ENCODE measurements at regions not wholly inside any gene's neighbourhood (a gene's known extent, or its start where the extent isn't known, plus 50 kb on each side); places are given as distances from the start of the nearest gene placed in this dataset.

GRCh38 chr2:160794926-160795325 is 301.3 kb upstream of the RBMS1 start:
- TF ChIP-seq CHD4 (IDR thresholded peaks at IDR 0.05; ENCODE audit: borderline replicate concordance) = no peak
- TF ChIP-seq HOXB13 (CRISPR knock-in tag; IDR thresholded peaks at IDR 0.05; ENCODE audit: low read depth) = no peak
- TF ChIP-seq RCOR1 (IDR thresholded peaks at IDR 0.05; ENCODE audit: low read depth, low read length) = no peak
- TF ChIP-seq CTCF (IDR thresholded peaks at IDR 0.05) = no peak
- no peak for TF ChIP-seq EHMT2 (IDR thresholded peaks at IDR 0.05; ENCODE audit: low read depth)
- TF ChIP-seq POLR2A (IDR thresholded peaks at IDR 0.05; ENCODE audit: low read length) = no peak
- TF ChIP-seq ELK1 (IDR thresholded peaks at IDR 0.05; ENCODE audit: low read depth, low read length) = no peak
